Panc1 (cell line): ENCODE measurements at regions not wholly inside any gene's neighbourhood (a gene's known extent, or its start where the extent isn't known, plus 50 kb on each side); places are given as distances from the start of the nearest gene placed in this dataset.
"Not testable (repeated sequence)": the region's sequence is repeated elsewhere in the genome, so short reads cannot be mapped to it uniquely, and the experiment has no call there.

ENCODE experiments used
- CTCF ChIP-seq: fragments of 450-650 bp; IDR thresholded peaks from 2 replicates; pipeline ENCODE4 v1.5.1; 2017; ENCODE audit warnings: mild to moderate bottlenecking
- POLR2AphosphoS5 ChIP-seq: IDR thresholded peaks from 2 replicates; pipeline ENCODE4 v1.6.1; 2012; ENCODE audit warnings: mild to moderate bottlenecking, low read depth, low read length, moderate library complexity
- TCF7L2 ChIP-seq: IDR thresholded peaks from 2 replicates; pipeline ENCODE4 v1.6.1; 2011; ENCODE audit warnings: mild to moderate bottlenecking, low read depth, low read length, inconsistent platforms

GRCh38 chr18:51266077-51266476 lies 68.6 kb upstream of the MEX3C start:
- not testable (repeated sequence) for TF ChIP-seq CTCF, TCF7L2, POLR2AphosphoS5
